ENCODE measurements at regions not wholly inside any gene's neighbourhood (a gene's known extent, or its start where the extent isn't known, plus 50 kb on each side); places are given as distances from the start of the nearest gene placed in this dataset.

DNA sequence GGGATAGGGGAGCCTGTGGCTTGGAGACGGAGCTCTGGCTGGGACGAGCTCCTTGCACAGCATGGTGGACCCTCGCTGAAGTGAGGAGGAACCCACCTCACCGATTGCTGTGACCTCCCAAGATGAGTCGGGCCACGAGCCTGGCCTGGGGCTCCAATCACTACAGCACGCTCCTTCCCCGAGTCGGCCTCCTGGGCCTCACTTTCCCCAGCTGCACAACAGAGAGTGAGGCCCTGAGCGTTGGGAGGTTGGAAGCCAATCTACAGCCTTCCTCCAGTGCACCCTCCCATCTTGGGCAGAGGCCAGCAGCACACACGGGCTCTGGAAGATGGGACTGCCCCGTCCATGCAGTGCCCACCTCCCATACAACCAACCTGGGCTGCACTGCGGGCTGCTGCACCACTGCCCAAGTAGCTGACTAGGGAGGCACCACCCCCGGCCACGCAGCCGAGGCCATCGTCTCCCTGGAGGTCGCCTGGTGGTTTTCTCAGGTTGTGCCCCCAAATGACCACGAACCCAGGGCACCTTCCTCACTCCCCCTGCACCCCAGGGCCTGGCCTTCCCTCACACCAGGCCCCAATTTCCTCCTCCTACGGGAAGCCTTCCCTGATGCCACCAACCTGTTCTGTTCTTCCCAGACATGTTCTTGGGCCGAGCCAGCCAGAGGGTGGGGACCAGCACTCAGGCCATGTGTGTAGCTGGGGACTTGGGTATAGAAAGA lies 152.3 kb upstream of the C14orf180 start:
- FAIRE-seq = no peak
- in situ Hi-C loops (cut with MboI) (no loop called here), intact Hi-C loops (cut with micrococcal nuclease) (no loop called here)
- Histone ChIP-seq H3K79me2 (ENCODE audit: control insufficient read depth, insufficient read depth, low read length) (no peaks in the 10 kb centered on the region), H2AFZ (ENCODE audit: low read depth, low read length) (no peak overlapping the region), H3K27ac (ENCODE audit: extremely low read depth, low read depth, low read length) (no peak overlapping the region), H3K4me2 (ENCODE audit: insufficient read depth, low read length) (no peak overlapping the region), H3K4me3 (no peak overlapping the region), H3K27me3 (ENCODE audit: control insufficient read depth in 2 of 2, insufficient read depth in 2 of 2, low read length in 2 of 2) (peaks cover 4 to 11% of the 10 kb centered on the region in 2 experiments; a peak in 2 of 5 replicates), H3K36me3 (ENCODE audit: control insufficient read depth, insufficient read depth, low read length) (no peaks in the 10 kb centered on the region), H4K20me1 (replicated peaks; ENCODE audit: control insufficient read depth, insufficient read depth, low read length) (no peaks in the 10 kb centered on the region), H3K4me1 (replicated peaks in 1 of 2; ENCODE audit: control insufficient read depth in 2 of 2, insufficient read depth in 2 of 2, low read length in 2 of 2) (no peaks in the 10 kb centered on the region; a peak in 1 of 5 replicates), H3K9ac (ENCODE audit: insufficient read depth in 1 of 2, low read depth in 2 of 2, low read length in 2 of 2) (no peak overlapping the region), H3K9me1 (ENCODE audit: control insufficient read depth, insufficient read depth, low read length) (no peaks in the 10 kb centered on the region), H3K9me3 (replicated peaks; ENCODE audit: control insufficient read depth, insufficient read depth, low read depth, low read length) (no peaks in the 10 kb centered on the region)
- no peak for ATAC-seq
- under 1% methylated on average over 17 of the region's 21 CpGs for WGBS (ENCODE audit: insufficient coverage, low coverage, missing lambda C conversion rate)
- no peak for DNase-seq (ENCODE audit: extremely low read depth in 1 of 4, low spot score in 3 of 4)
- ChIA-PET POLR2A (no interaction called here), CTCF (ENCODE audit: low intra/inter-chr PET ratio) (no interaction called here)
- BruUV-seq (replicated peaks) = no TSS peak
- no peak for TF ChIP-seq RFX1 (IDR thresholded peaks at IDR 0.05)
- TF ChIP-seq ZFP36 (IDR thresholded peaks at IDR 0.05; ENCODE audit: low read depth, low read length, partially characterized antibody) = peak; percentile 37

GRCh38 chr14:104428333-104428851 lies 151.2 kb upstream of the C14orf180 start:
- no TSS peak for BruUV-seq (replicated peaks)
- in situ Hi-C loops (cut with MboI) (no loop called here), intact Hi-C loops (cut with micrococcal nuclease) (no loop called here)
- no peak overlapping the region for H3K4me2 ChIP-seq (ENCODE audit: insufficient read depth, low read length)
- ChIA-PET CTCF (ENCODE audit: low intra/inter-chr PET ratio) (no interaction called here), POLR2A (no interaction called here)
- H3K4me3 ChIP-seq = no peak overlapping the region
- TF ChIP-seq SNRNP70 (optimal IDR thresholded peaks at IDR 0.05; ENCODE audit: low read depth, low read length) = no peak
- TF ChIP-seq MYC (IDR thresholded peaks at IDR 0.05; ENCODE audit: low read depth, low read length) = no peak
- TF ChIP-seq MYC (CRISPR knock-in tag; IDR thresholded peaks at IDR 0.05; ENCODE audit: borderline replicate concordance, low read depth) = no peak
- TF ChIP-seq KAT7 (CRISPR knock-in tag; IDR thresholded peaks at IDR 0.05; ENCODE audit: borderline replicate concordance) = no peak
- no peak for TF ChIP-seq ASH1L (IDR thresholded peaks at IDR 0.05; ENCODE audit: borderline replicate concordance, low read depth, partially characterized antibody)
- TF ChIP-seq ZHX1 (conservative IDR thresholded peaks at IDR 0.05; ENCODE audit: low read length) = no peak
- no peak for TF ChIP-seq BRD4 (IDR thresholded peaks at IDR 0.05)
- no peaks in the 10 kb centered on the region for H3K79me2 ChIP-seq (ENCODE audit: control insufficient read depth, insufficient read depth, low read length)
- no peak overlapping the region for H3K9ac ChIP-seq (ENCODE audit: insufficient read depth in 1 of 2, low read depth in 2 of 2, low read length in 2 of 2)
- H3K9me1 ChIP-seq (ENCODE audit: control insufficient read depth, insufficient read depth, low read length) = no peaks in the 10 kb centered on the region
- peaks cover 0 to 11% of the 10 kb centered on the region in 2 experiments; a peak in 2 of 5 replicates for H3K27me3 ChIP-seq (ENCODE audit: control insufficient read depth in 2 of 2, insufficient read depth in 2 of 2, low read length in 2 of 2)
- FAIRE-seq = no peak
- 0% methylated on average over 10 of the region's 14 CpGs for WGBS (ENCODE audit: insufficient coverage, low coverage, missing lambda C conversion rate)
- no peak for DNase-seq (ENCODE audit: extremely low read depth in 1 of 4, low spot score in 3 of 4)
- H2AFZ ChIP-seq (ENCODE audit: low read depth, low read length) = no peak overlapping the region
- no peak overlapping the region for H3K27ac ChIP-seq (ENCODE audit: extremely low read depth, low read depth, low read length)
- no peaks in the 10 kb centered on the region; a peak in 1 of 5 replicates for H3K4me1 ChIP-seq (replicated peaks in 1 of 2; ENCODE audit: control insufficient read depth in 2 of 2, insufficient read depth in 2 of 2, low read length in 2 of 2)
- H3K36me3 ChIP-seq (ENCODE audit: control insufficient read depth, insufficient read depth, low read length) = no peaks in the 10 kb centered on the region
- no peak for ATAC-seq
- no peaks in the 10 kb centered on the region for H4K20me1 ChIP-seq (replicated peaks; ENCODE audit: control insufficient read depth, insufficient read depth, low read length)
- no peaks in the 10 kb centered on the region for H3K9me3 ChIP-seq (replicated peaks; ENCODE audit: control insufficient read depth, insufficient read depth, low read depth, low read length)

Data from K562 (cell line).